ENCODE measurements at regions not wholly inside any gene's neighbourhood (a gene's known extent, or its start where the extent isn't known, plus 50 kb on each side); places are given as distances from the start of the nearest gene placed in this dataset.

DNA sequence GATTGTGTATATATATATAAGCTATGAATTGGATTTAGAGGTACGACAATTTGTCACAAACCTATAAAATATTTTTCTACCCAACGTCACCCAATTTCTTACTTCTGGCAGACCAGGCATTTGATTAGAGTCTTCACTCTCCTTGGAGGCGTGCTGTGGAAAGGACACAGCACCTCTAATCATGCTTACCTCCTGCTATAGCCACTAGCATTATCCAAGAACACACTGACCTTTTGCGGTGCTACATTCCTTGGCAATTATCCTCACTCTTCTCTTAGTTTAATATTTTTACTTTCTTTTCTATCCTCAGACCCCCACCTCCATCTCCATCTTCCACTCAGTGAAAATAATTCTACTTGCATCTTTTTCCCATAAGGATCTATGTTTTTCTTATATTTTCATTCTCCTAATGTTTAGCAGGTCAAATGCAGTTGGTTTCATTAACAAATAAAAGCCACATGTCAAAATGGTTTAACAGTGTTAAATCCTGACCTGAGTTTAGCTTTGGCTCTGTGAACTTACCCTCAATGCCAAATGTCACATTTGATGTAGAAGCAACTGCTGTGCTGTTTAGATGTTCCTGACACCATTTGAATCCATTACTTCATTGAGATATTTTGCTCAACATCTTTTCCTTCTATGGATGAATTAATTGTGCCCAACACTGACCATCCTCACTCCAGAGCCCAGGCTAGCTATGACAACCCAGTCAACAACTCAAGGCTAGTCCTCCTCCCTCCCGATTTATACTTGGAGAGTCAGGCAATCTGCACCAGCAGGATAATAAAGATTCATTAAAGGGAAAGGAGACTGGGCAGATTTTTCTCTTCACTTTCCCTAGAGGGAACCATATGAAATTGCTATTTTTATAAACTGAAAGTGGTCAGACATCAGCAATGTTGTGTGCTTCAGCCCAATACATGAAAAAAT, 240.5 kb downstream of the MREG start:
- Histone ChIP-seq H3K9me3 (ENCODE audit: low read length) (peaks cover 4% of the 10 kb centered on the region), H3F3A (ENCODE audit: insufficient read depth, low read length, poor library complexity, severe bottlenecking) (no peaks in the 10 kb centered on the region), H3K27ac (ENCODE audit: low read length) (no peak overlapping the region), H3K9ac (ENCODE audit: low read length) (no peak overlapping the region), H4K20me1 (ENCODE audit: insufficient read depth) (no peaks in the 10 kb centered on the region), H3K27me3 (ENCODE audit: insufficient read depth, low read depth, low read length) (no peaks in the 10 kb centered on the region), H3K79me2 (replicated peaks; ENCODE audit: insufficient read depth, low read length) (no peaks in the 10 kb centered on the region), H2AFZ (ENCODE audit: low read depth, low read length) (no peak overlapping the region), H3K36me3 (ENCODE audit: insufficient read depth, low read length) (no peaks in the 10 kb centered on the region), H3K9me2 (ENCODE audit: insufficient read depth, low read length) (no peaks in the 10 kb centered on the region), H3K4me2 (ENCODE audit: low read length) (no peak overlapping the region), H3K4me3 (ENCODE audit: low read length) (no peak overlapping the region)
- no peak for TF ChIP-seq EP300 (conservative IDR thresholded peaks at IDR 0.05; ENCODE audit: poor library complexity, severe bottlenecking)
- no peak for TF ChIP-seq REST (IDR thresholded peaks at IDR 0.05; ENCODE audit: borderline replicate concordance)
- no peak for TF ChIP-seq TAF1 (IDR thresholded peaks at IDR 0.05; ENCODE audit: low read depth)
- TF ChIP-seq RAD21 (conservative IDR thresholded peaks at IDR 0.05) = no peak
- TF ChIP-seq MXI1 (conservative IDR thresholded peaks at IDR 0.05; ENCODE audit: poor library complexity, severe bottlenecking) = no peak

DNA sequence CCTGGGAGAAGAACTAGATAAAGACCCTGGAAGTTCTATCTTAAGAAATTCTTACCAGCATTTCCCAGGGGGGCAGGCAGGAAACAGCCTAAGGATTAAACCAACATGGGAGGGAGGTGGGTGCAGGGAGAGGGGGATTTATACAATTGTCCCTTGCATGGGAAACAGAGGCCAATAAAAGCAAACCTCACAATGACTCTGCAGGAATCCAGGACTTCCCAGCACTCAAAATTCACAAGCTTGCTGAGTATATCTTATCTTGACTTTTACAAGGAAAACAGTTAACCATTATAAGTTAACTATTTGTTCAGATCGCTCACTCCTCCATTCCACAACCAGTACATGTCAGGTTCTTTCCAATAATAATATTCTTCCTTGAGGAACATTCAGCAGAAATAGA, 241.3 kb downstream of the MREG start:
- Histone ChIP-seq H3K79me2 (replicated peaks; ENCODE audit: insufficient read depth, low read length) (no peaks in the 10 kb centered on the region), H3K27ac (ENCODE audit: low read length) (no peak overlapping the region)

More for the DNA sequence above, 241.3 kb downstream of the MREG start:
- Histone ChIP-seq H3K9me2 (ENCODE audit: insufficient read depth, low read length) (no peaks in the 10 kb centered on the region), H3K9ac (ENCODE audit: low read length) (no peak overlapping the region), H3K4me3 (ENCODE audit: low read length) (no peak overlapping the region), H3F3A (ENCODE audit: insufficient read depth, low read length, poor library complexity, severe bottlenecking) (no peaks in the 10 kb centered on the region), H3K27me3 (ENCODE audit: insufficient read depth, low read depth, low read length) (no peaks in the 10 kb centered on the region), H3K4me2 (ENCODE audit: low read length) (no peak overlapping the region), H2AFZ (ENCODE audit: low read depth, low read length) (no peak overlapping the region), H3K36me3 (ENCODE audit: insufficient read depth, low read length) (no peaks in the 10 kb centered on the region), H4K20me1 (ENCODE audit: insufficient read depth) (no peaks in the 10 kb centered on the region), H3K9me3 (ENCODE audit: low read length) (peaks cover 4% of the 10 kb centered on the region)
- TF ChIP-seq EZH2 (IDR thresholded peaks at IDR 0.05; ENCODE audit: borderline replicate concordance, insufficient read depth, low read length, poor library complexity, severe bottlenecking) (no peak), MXI1 (conservative IDR thresholded peaks at IDR 0.05; ENCODE audit: poor library complexity, severe bottlenecking) (no peak), RAD21 (conservative IDR thresholded peaks at IDR 0.05) (no peak), POLR2AphosphoS5 (IDR thresholded peaks at IDR 0.05) (no peak), REST (IDR thresholded peaks at IDR 0.05; ENCODE audit: borderline replicate concordance) (no peak), CTCF (IDR thresholded peaks at IDR 0.05; ENCODE audit: poor library complexity, severe bottlenecking) (no peak), SMC3 (conservative IDR thresholded peaks at IDR 0.05; ENCODE audit: poor library complexity) (no peak), EP300 (conservative IDR thresholded peaks at IDR 0.05; ENCODE audit: poor library complexity, severe bottlenecking) (no peak), TAF1 (IDR thresholded peaks at IDR 0.05; ENCODE audit: low read depth) (no peak)

Measured in neural cell (in vitro differentiated cells).